WTC11 (cell line): ENCODE measurements at regions not wholly inside any gene's neighbourhood (a gene's known extent, or its start where the extent isn't known, plus 50 kb on each side); places are given as distances from the start of the nearest gene placed in this dataset.

Source experiments
- ATAC-seq: fragments of 200-7000 bp; cut with Tn5 transposase; 2 replicates; pipeline ENCODE4 v1.10.0; 2021; ENCODE audit warnings: mild to moderate bottlenecking, moderate library complexity
- CTCF ChIA-PET: fragments of 300-600 bp; sonication (Branson Sonifier 250); formaldehyde crosslinking; loops from one replicate; lab custom pipeline; 2021; ENCODE audit warnings: antibody characterized with exemption; lab: Charles Lee
- POLR2A ChIA-PET: fragments of 350-600 bp; sonication (Branson Sonifier 250); formaldehyde crosslinking; loops from one replicate; lab custom pipeline; 2021; ENCODE audit warnings: antibody characterized with exemption; lab: Charles Lee
- DNase-seq: peaks from one replicate; pipeline ENCODE4 v3.0.0; 2021; ENCODE audit warnings: low spot score
- H3K27ac Mint-ChIP-seq: 2 replicates; pipeline ENCODE4 v1.8.0; 2021; ENCODE audit warnings: mixed read lengths
- H3K27me3 Mint-ChIP-seq: 2 replicates; pipeline ENCODE4 v1.8.0; 2021; ENCODE audit warnings: low read depth, mild to moderate bottlenecking, moderate library complexity, mixed read lengths
- H3K36me3 Mint-ChIP-seq: 2 replicates; pipeline ENCODE4 v1.8.0; 2021; ENCODE audit warnings: mixed read lengths
- H3K4me1 Mint-ChIP-seq: 2 replicates; pipeline ENCODE4 v1.8.0; 2022; ENCODE audit warnings: mixed read lengths
- H3K4me3 Mint-ChIP-seq: 2 replicates; pipeline ENCODE4 v1.8.0; 2021; ENCODE audit warnings: mild to moderate bottlenecking, moderate library complexity, mixed read lengths
- H3K9me3 Mint-ChIP-seq: 2 replicates; pipeline ENCODE4 v1.8.0; 2021; ENCODE audit warnings: mixed read lengths
- GRHL2 ChIP-seq: fragments of 250-450 bp; sonication (Bioruptor Pico); IDR thresholded peaks from 2 replicates; pipeline ENCODE4 v1.8.0; 2022; ENCODE audit warnings: mild to moderate bottlenecking, moderate library complexity; ENCODE audit not compliant: insufficient replicate concordance, severe bottlenecking
- GTF2I ChIP-seq: fragments of 250-450 bp; sonication (Bioruptor Pico); conservative IDR thresholded peaks from 2 replicates; pipeline ENCODE4 v1.4.0; 2021; ENCODE audit warnings: mild to moderate bottlenecking
- PRRX2 ChIP-seq: fragments of 250-450 bp; sonication (Bioruptor Pico); IDR thresholded peaks from 2 replicates; pipeline ENCODE4 v1.8.0; 2021; ENCODE audit warnings: mild to moderate bottlenecking
- RORB ChIP-seq: fragments of 250-450 bp; sonication (Bioruptor Pico); IDR thresholded peaks from 2 replicates; pipeline ENCODE4 v1.9.0; 2021; ENCODE audit warnings: mild to moderate bottlenecking
- SMAD3 ChIP-seq: sonication (generic); formaldehyde crosslinking; IDR thresholded peaks from 2 replicates; pipeline ENCODE4 v1.8.0; 2022; ENCODE audit warnings: missing genetic modification reagents, mild to moderate bottlenecking, borderline replicate concordance
- SP1 ChIP-seq: sonication (generic); formaldehyde crosslinking; conservative IDR thresholded peaks from 2 replicates; pipeline ENCODE4 v1.8.1; 2022; ENCODE audit warnings: missing genetic modification reagents
- TEAD4 ChIP-seq: sonication (generic); formaldehyde crosslinking; IDR thresholded peaks from 2 replicates; pipeline ENCODE4 v1.8.0; 2022; ENCODE audit warnings: mild to moderate bottlenecking, missing genetic modification reagents
- TP53 ChIP-seq: sonication (generic); formaldehyde crosslinking; IDR thresholded peaks from 2 replicates; pipeline ENCODE4 v1.8.1; 2023; ENCODE audit warnings: mild to moderate bottlenecking, missing genetic modification reagents
- ZBTB21 ChIP-seq: sonication (generic); formaldehyde crosslinking; IDR thresholded peaks from 2 replicates; pipeline ENCODE4 v1.8.1; 2023; ENCODE audit warnings: mild to moderate bottlenecking, missing genetic modification reagents, borderline replicate concordance
- ZNF396 ChIP-seq: fragments of 250-450 bp; sonication (Bioruptor Pico); IDR thresholded peaks from 2 replicates; pipeline ENCODE4 v1.8.0; 2021; ENCODE audit warnings: mild to moderate bottlenecking, moderate library complexity, borderline replicate concordance
- ZNF671 ChIP-seq: fragments of 250-450 bp; sonication (Bioruptor Pico); IDR thresholded peaks from 2 replicates; pipeline ENCODE4 v1.8.0; 2021; ENCODE audit warnings: mild to moderate bottlenecking
- TF ChIP-seq, protein P1 (sequence below): sonication (generic); formaldehyde crosslinking; IDR thresholded peaks from 2 replicates; pipeline ENCODE4 v1.8.1; 2023; ENCODE audit warnings: mild to moderate bottlenecking, missing genetic modification reagents, moderate library complexity
- TF ChIP-seq, protein P2 (sequence below): sonication (generic); formaldehyde crosslinking; IDR thresholded peaks from 2 replicates; pipeline ENCODE4 v1.8.1; 2022; ENCODE audit warnings: missing genetic modification reagents, borderline replicate concordance
- TF ChIP-seq, protein P3 (sequence below): fragments of 250-450 bp; sonication (Bioruptor Pico); IDR thresholded peaks from 2 replicates; pipeline ENCODE4 v1.9.0; 2021; ENCODE audit warnings: moderate library complexity, mild to moderate bottlenecking, inconsistent platforms, borderline replicate concordance
- TF ChIP-seq, protein P4 (sequence below): sonication (generic); formaldehyde crosslinking; IDR thresholded peaks from 2 replicates; pipeline ENCODE4 v1.8.1; 2022; ENCODE audit warnings: mild to moderate bottlenecking, missing genetic modification reagents, moderate library complexity, borderline replicate concordance
- TF ChIP-seq, protein P5 (sequence below): sonication (generic); formaldehyde crosslinking; IDR thresholded peaks from 2 replicates; pipeline ENCODE4 v1.8.1; 2023; ENCODE audit warnings: mild to moderate bottlenecking, missing genetic modification reagents, moderate library complexity
- TF ChIP-seq, protein P6 (sequence below): sonication (generic); formaldehyde crosslinking; IDR thresholded peaks from 2 replicates; pipeline ENCODE4 v1.8.1; 2023; ENCODE audit warnings: mild to moderate bottlenecking, moderate library complexity, missing genetic modification reagents
- TF ChIP-seq, protein P7 (sequence below): sonication (generic); formaldehyde crosslinking; IDR thresholded peaks from 2 replicates; pipeline ENCODE4 v1.8.0; 2022; ENCODE audit warnings: mild to moderate bottlenecking, missing genetic modification reagents
- TF ChIP-seq, protein P8 (sequence below): sonication (generic); formaldehyde crosslinking; IDR thresholded peaks from 2 replicates; pipeline ENCODE4 v1.8.0; 2022; ENCODE audit warnings: missing genetic modification reagents

DNA sequence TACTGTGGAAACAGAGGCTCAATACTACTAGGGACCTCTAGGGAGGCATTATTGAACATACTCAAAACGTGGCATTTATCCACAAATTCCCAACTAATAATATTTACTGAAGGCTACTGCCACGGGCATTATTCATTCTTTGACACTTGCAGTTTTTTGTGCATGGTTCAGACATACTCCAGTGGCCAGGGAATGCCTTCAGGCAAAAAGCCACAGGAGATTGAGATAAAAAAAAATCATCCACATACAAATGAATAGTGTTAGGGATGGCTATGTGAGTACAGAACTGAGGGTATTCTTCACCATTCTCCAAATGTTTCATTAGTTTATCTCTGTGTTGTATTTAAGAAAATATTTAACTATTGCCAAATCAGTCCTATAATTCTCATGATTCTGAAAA lies 974.9 kb upstream of the PIK3C3 start:
- no peak for ATAC-seq
- TF ChIP-seq PRRX2 (CRISPR knock-in tag) (no peak), SP1 (CRISPR knock-in tag) (no peak), RORB (CRISPR knock-in tag) (no peak), ZNF671 (CRISPR knock-in tag) (no peak), SMAD3 (CRISPR knock-in tag) (no peak), GTF2I (CRISPR knock-in tag) (no peak), GRHL2 (CRISPR knock-in tag) (no peak), ZNF396 (CRISPR knock-in tag) (no peak), ZBTB21 (CRISPR knock-in tag) (no peak), TP53 (CRISPR knock-in tag) (no peak), TEAD4 (CRISPR knock-in tag) (no peak)
- TF ChIP-seq, protein P1, sequence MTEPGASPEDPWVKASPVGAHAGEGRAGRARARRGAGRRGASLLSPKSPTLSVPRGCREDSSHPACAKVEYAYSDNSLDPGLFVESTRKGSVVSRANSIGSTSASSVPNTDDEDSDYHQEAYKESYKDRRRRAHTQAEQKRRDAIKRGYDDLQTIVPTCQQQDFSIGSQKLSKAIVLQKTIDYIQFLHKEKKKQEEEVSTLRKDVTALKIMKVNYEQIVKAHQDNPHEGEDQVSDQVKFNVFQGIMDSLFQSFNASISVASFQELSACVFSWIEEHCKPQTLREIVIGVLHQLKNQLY = no peak
- TF ChIP-seq, protein P2, sequence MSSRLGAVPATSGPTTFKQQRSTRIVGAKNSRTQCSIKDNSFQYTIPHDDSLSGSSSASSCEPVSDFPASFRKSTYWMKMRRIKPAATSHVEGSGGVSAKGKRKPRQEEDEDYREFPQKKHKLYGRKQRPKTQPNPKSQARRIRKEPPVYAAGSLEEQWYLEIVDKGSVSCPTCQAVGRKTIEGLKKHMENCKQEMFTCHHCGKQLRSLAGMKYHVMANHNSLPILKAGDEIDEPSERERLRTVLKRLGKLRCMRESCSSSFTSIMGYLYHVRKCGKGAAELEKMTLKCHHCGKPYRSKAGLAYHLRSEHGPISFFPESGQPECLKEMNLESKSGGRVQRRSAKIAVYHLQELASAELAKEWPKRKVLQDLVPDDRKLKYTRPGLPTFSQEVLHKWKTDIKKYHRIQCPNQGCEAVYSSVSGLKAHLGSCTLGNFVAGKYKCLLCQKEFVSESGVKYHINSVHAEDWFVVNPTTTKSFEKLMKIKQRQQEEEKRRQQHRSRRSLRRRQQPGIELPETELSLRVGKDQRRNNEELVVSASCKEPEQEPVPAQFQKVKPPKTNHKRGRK (CRISPR knock-in tag) = no peak
- TF ChIP-seq, protein P3, sequence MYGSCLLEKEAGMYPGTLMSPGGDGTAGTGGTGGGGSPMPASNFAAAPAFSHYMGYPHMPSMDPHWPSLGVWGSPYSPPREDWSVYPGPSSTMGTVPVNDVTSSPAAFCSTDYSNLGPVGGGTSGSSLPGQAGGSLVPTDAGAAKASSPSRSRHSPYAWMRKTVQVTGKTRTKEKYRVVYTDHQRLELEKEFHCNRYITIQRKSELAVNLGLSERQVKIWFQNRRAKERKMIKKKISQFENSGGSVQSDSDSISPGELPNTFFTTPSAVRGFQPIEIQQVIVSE (CRISPR knock-in tag) = no peak
- TF ChIP-seq, protein P4, sequence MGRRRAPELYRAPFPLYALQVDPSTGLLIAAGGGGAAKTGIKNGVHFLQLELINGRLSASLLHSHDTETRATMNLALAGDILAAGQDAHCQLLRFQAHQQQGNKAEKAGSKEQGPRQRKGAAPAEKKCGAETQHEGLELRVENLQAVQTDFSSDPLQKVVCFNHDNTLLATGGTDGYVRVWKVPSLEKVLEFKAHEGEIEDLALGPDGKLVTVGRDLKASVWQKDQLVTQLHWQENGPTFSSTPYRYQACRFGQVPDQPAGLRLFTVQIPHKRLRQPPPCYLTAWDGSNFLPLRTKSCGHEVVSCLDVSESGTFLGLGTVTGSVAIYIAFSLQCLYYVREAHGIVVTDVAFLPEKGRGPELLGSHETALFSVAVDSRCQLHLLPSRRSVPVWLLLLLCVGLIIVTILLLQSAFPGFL (CRISPR knock-in tag) = no peak
- TF ChIP-seq, protein P5, sequence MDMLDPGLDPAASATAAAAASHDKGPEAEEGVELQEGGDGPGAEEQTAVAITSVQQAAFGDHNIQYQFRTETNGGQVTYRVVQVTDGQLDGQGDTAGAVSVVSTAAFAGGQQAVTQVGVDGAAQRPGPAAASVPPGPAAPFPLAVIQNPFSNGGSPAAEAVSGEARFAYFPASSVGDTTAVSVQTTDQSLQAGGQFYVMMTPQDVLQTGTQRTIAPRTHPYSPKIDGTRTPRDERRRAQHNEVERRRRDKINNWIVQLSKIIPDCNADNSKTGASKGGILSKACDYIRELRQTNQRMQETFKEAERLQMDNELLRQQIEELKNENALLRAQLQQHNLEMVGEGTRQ (CRISPR knock-in tag) = no peak
- TF ChIP-seq, protein P6, sequence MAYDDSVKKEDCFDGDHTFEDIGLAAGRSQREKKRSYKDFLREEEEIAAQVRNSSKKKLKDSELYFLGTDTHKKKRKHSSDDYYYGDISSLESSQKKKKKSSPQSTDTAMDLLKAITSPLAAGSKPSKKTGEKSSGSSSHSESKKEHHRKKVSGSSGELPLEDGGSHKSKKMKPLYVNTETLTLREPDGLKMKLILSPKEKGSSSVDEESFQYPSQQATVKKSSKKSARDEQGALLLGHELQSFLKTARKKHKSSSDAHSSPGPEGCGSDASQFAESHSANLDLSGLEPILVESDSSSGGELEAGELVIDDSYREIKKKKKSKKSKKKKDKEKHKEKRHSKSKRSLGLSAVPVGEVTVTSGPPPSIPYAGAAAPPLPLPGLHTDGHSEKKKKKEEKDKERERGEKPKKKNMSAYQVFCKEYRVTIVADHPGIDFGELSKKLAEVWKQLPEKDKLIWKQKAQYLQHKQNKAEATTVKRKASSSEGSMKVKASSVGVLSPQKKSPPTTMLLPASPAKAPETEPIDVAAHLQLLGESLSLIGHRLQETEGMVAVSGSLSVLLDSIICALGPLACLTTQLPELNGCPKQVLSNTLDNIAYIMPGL = no peak
- TF ChIP-seq, protein P7, sequence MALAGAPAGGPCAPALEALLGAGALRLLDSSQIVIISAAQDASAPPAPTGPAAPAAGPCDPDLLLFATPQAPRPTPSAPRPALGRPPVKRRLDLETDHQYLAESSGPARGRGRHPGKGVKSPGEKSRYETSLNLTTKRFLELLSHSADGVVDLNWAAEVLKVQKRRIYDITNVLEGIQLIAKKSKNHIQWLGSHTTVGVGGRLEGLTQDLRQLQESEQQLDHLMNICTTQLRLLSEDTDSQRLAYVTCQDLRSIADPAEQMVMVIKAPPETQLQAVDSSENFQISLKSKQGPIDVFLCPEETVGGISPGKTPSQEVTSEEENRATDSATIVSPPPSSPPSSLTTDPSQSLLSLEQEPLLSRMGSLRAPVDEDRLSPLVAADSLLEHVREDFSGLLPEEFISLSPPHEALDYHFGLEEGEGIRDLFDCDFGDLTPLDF (CRISPR knock-in tag) = no peak
- TF ChIP-seq, protein P8, sequence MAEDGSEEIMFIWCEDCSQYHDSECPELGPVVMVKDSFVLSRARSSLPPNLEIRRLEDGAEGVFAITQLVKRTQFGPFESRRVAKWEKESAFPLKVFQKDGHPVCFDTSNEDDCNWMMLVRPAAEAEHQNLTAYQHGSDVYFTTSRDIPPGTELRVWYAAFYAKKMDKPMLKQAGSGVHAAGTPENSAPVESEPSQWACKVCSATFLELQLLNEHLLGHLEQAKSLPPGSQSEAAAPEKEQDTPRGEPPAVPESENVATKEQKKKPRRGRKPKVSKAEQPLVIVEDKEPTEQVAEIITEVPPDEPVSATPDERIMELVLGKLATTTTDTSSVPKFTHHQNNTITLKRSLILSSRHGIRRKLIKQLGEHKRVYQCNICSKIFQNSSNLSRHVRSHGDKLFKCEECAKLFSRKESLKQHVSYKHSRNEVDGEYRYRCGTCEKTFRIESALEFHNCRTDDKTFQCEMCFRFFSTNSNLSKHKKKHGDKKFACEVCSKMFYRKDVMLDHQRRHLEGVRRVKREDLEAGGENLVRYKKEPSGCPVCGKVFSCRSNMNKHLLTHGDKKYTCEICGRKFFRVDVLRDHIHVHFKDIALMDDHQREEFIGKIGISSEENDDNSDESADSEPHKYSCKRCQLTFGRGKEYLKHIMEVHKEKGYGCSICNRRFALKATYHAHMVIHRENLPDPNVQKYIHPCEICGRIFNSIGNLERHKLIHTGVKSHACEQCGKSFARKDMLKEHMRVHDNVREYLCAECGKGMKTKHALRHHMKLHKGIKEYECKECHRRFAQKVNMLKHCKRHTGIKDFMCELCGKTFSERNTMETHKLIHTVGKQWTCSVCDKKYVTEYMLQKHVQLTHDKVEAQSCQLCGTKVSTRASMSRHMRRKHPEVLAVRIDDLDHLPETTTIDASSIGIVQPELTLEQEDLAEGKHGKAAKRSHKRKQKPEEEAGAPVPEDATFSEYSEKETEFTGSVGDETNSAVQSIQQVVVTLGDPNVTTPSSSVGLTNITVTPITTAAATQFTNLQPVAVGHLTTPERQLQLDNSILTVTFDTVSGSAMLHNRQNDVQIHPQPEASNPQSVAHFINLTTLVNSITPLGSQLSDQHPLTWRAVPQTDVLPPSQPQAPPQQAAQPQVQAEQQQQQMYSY = no peak
- Mint-ChIP-seq H3K4me1 (peaks cover 6% of the 10 kb centered on the region), H3K27me3 (no peaks in the 10 kb centered on the region), H3K9me3 (peaks cover 9% of the 10 kb centered on the region; the same call in 1 of the 2 replicates), H3K27ac (no peak overlapping the region), H3K36me3 (no peaks in the 10 kb centered on the region), H3K4me3 (no peak overlapping the region)
- ChIA-PET POLR2A (no interaction called here), CTCF (no interaction called here)
- DNase-seq = no peak
